Subcutaneous abdominal adipose tissue (tissue), 5 donors: ENCODE measurements at regions not wholly inside any gene's neighbourhood (a gene's known extent, or its start where the extent isn't known, plus 50 kb on each side); places are given as distances from the start of the nearest gene placed in this dataset.

Experiments
- H3K27ac ChIP-seq: one replicate; pipeline ENCODE4 v1.7.0; 2013; ENCODE audit warnings: low read depth, mild to moderate bottlenecking, inconsistent platforms, low read length, moderate library complexity
- H3K27me3 ChIP-seq, 5 donors: one replicate each; pipeline ENCODE4 v1.7.0; 2013; ENCODE audit warnings: low read length in 5 of 5, inconsistent platforms in 1 of 5; ENCODE audit not compliant: control insufficient read depth in 5 of 5, insufficient read depth in 4 of 5
- H3K36me3 ChIP-seq, 5 donors: one replicate each; pipeline ENCODE4 v1.7.0; 2013; ENCODE audit warnings: low read length in 5 of 5; ENCODE audit not compliant: control insufficient read depth in 5 of 5, insufficient read depth in 5 of 5
- H3K4me1 ChIP-seq, 5 donors: one replicate each; pipeline ENCODE4 v1.7.0; 2013; ENCODE audit warnings: low read length in 5 of 5, mild to moderate bottlenecking in 3 of 5, moderate library complexity in 1 of 5; ENCODE audit not compliant: control insufficient read depth in 5 of 5, insufficient read depth in 5 of 5
- H3K4me3 ChIP-seq, 5 donors: one replicate each; pipeline ENCODE4 v1.7.0; 2013; ENCODE audit warnings: low read length in 5 of 5, low read depth in 1 of 5
- H3K9ac ChIP-seq, 5 donors: one replicate each; pipeline ENCODE4 v1.7.0; 2013; ENCODE audit warnings: low read length in 5 of 5, mild to moderate bottlenecking in 4 of 5, moderate library complexity in 3 of 5
- H3K9me3 ChIP-seq, 5 donors: one replicate each; pipeline ENCODE4 v1.7.0; 2013; ENCODE audit warnings: low read length in 5 of 5; ENCODE audit not compliant: control insufficient read depth in 5 of 5
- donor health status: healthy.
- donor health status: healthy.
- donor health status: healthy.
- donor health status: healthy.
- donor health status: healthy.

- Histone ChIP-seq H3K27ac (no peak overlapping the region), H3K9me3 (no peaks in the 10 kb centered on the region), H3K27me3 (peaks cover 0 to 2% (median 0%) of the 10 kb centered on the region in 5 donors), H3K9ac (no peak overlapping the region), H3K4me1 (no peaks in the 10 kb centered on the region), H3K36me3 (no peaks in the 10 kb centered on the region), H3K4me3 (no peak overlapping the region)
Observed at GRCh38 chr9:100698945-100699344, 121.1 kb downstream of the CAVIN4 start.

- H3K9me3 ChIP-seq, result no peaks in the 10 kb centered on the region
- H3K27ac ChIP-seq, result no peak overlapping the region
- H3K4me1 ChIP-seq, result no peaks in the 10 kb centered on the region
- H3K36me3 ChIP-seq, result no peaks in the 10 kb centered on the region
- H3K9ac ChIP-seq, result no peak overlapping the region
- H3K4me3 ChIP-seq, result no peak overlapping the region
- peaks cover 0 to 2% (median 0%) of the 10 kb centered on the region in 5 donors for H3K27me3 ChIP-seq
Observed at GRCh38 chr9:100699668-100700067, 121.8 kb downstream of the CAVIN4 start.

- no peak overlapping the region for H3K9ac ChIP-seq
- no peak overlapping the region for H3K4me3 ChIP-seq
- no peak overlapping the region for H3K27ac ChIP-seq
- H3K27me3 ChIP-seq, result peaks cover 0 to 2% (median 0%) of the 10 kb centered on the region in 5 donors
- H3K36me3 ChIP-seq, result no peaks in the 10 kb centered on the region
- no peaks in the 10 kb centered on the region for H3K4me1 ChIP-seq
- H3K9me3 ChIP-seq, result no peaks in the 10 kb centered on the region
Observed at GRCh38 chr9:100700689-100701318, 122.9 kb downstream of the CAVIN4 start.

- H3K9me3 ChIP-seq, result no peaks in the 10 kb centered on the region
- H3K4me3 ChIP-seq, result no peak overlapping the region
- no peak overlapping the region for H3K9ac ChIP-seq
- H3K27me3 ChIP-seq, result peaks cover 0 to 5% (median 0%) of the 10 kb centered on the region in 5 donors
- H3K36me3 ChIP-seq, result no peaks in the 10 kb centered on the region
- H3K27ac ChIP-seq, result no peak overlapping the region
- no peaks in the 10 kb centered on the region for H3K4me1 ChIP-seq
Observed at GRCh38 chr9:100714372-100715099, 136.7 kb downstream of the CAVIN4 start.

- H3K4me1 ChIP-seq, result no peaks in the 10 kb centered on the region
- no peaks in the 10 kb centered on the region for H3K36me3 ChIP-seq
- no peak overlapping the region for H3K4me3 ChIP-seq
- H3K27ac ChIP-seq, result no peak overlapping the region
- H3K9ac ChIP-seq, result no peak overlapping the region
- H3K27me3 ChIP-seq, result peaks cover 0 to 2% (median 0%) of the 10 kb centered on the region in 5 donors
- H3K9me3 ChIP-seq, result no peaks in the 10 kb centered on the region
Observed at GRCh38 chr9:100715100-100715380, 137.2 kb downstream of the CAVIN4 start.

- H3K9ac ChIP-seq, result no peak overlapping the region
- H3K27ac ChIP-seq, result no peak overlapping the region
- no peaks in the 10 kb centered on the region for H3K9me3 ChIP-seq
- H3K4me3 ChIP-seq, result no peak overlapping the region
- no peaks in the 10 kb centered on the region for H3K27me3 ChIP-seq
- H3K36me3 ChIP-seq, result no peaks in the 10 kb centered on the region
- no peaks in the 10 kb centered on the region for H3K4me1 ChIP-seq
Observed at GRCh38 chr9:100718717-100719116, 140.8 kb downstream of the CAVIN4 start.

GRCh38 chr9:100720922-100721321 is 143.0 kb downstream of the CAVIN4 start:
- Histone ChIP-seq H3K36me3 (no peaks in the 10 kb centered on the region), H3K4me3 (no peak overlapping the region), H3K27ac (no peak overlapping the region), H3K9me3 (no peaks in the 10 kb centered on the region), H3K4me1 (no peaks in the 10 kb centered on the region), H3K9ac (no peak overlapping the region), H3K27me3 (no peaks in the 10 kb centered on the region)

GRCh38 chr9:100724886-100725285 is 147.0 kb downstream of the CAVIN4 start:
- Histone ChIP-seq H3K27ac (no peak overlapping the region), H3K27me3 (no peaks in the 10 kb centered on the region), H3K9ac (no peak overlapping the region), H3K4me1 (no peaks in the 10 kb centered on the region), H3K36me3 (no peaks in the 10 kb centered on the region), H3K9me3 (no peaks in the 10 kb centered on the region), H3K4me3 (no peak overlapping the region)

GRCh38 chr9:100725371-100725770 is 147.5 kb downstream of the CAVIN4 start:
- Histone ChIP-seq H3K9me3 (no peaks in the 10 kb centered on the region), H3K4me1 (no peaks in the 10 kb centered on the region), H3K27me3 (no peaks in the 10 kb centered on the region), H3K9ac (no peak overlapping the region), H3K36me3 (no peaks in the 10 kb centered on the region), H3K4me3 (no peak overlapping the region), H3K27ac (no peak overlapping the region)

- H3K9ac ChIP-seq, result no peak overlapping the region
- no peak overlapping the region for H3K27ac ChIP-seq
- H3K27me3 ChIP-seq, result no peaks in the 10 kb centered on the region
- H3K4me1 ChIP-seq, result no peaks in the 10 kb centered on the region
- no peaks in the 10 kb centered on the region for H3K9me3 ChIP-seq
- H3K4me3 ChIP-seq, result no peak overlapping the region
- H3K36me3 ChIP-seq, result no peaks in the 10 kb centered on the region
Observed at GRCh38 chr9:100729336-100729895, 151.5 kb downstream of the CAVIN4 start.
